Stimulated activated CD4-positive, alpha-beta T cell treated with anti-CD3 and anti-CD28 coated beads, Interleukin-1b, Interleukin-23, amount 100 ng/mL, for 48 hours (primary cell): ENCODE measurements at regions not wholly inside any gene's neighbourhood (a gene's known extent, or its start where the extent isn't known, plus 50 kb on each side); places are given as distances from the start of the nearest gene placed in this dataset.
A peak's percentile ranks its signal among the peaks of the same experiment; 100 is the strongest.

Experiments used
- DNase-seq: peaks from one replicate; pipeline ENCODE4 v3.0.0-alpha.2; 2020

- DNase-seq = no peak
Measured at GRCh38 chr5:124663101-124663506, 83.3 kb downstream of the ZNF608 start.

- DNase-seq = no peak
Measured at GRCh38 chr5:124662181-124662781, 84.2 kb downstream of the ZNF608 start.

GRCh38 chr5:124661317-124662141 lies 84.9 kb downstream of the ZNF608 start:
- DNase-seq = no peak

- DNase-seq = no peak
Measured at GRCh38 chr5:124660229-124661093, 86.0 kb downstream of the ZNF608 start.

GRCh38 chr5:124659798-124660197 lies 86.6 kb downstream of the ZNF608 start:
- no peak for DNase-seq

- no peak for DNase-seq
Measured at GRCh38 chr5:124658867-124659557, 87.4 kb downstream of the ZNF608 start.

- no peak for DNase-seq
Measured at GRCh38 chr5:124655921-124656511, 90.4 kb downstream of the ZNF608 start.

- no peak for DNase-seq
Measured at GRCh38 chr5:124655251-124655917, 91.1 kb downstream of the ZNF608 start.

GRCh38 chr5:124654418-124654817 lies 92.0 kb downstream of the ZNF608 start:
- DNase-seq = no peak

- DNase-seq = no peak
Measured at GRCh38 chr5:124653666-124654065, 92.8 kb downstream of the ZNF608 start.

- no peak for DNase-seq
Measured at GRCh38 chr5:124652892-124653441, 93.5 kb downstream of the ZNF608 start.

- DNase-seq = no peak
Measured at GRCh38 chr5:124652514-124652819, 94.0 kb downstream of the ZNF608 start.

GRCh38 chr5:124651663-124652513 lies 94.6 kb downstream of the ZNF608 start:
- peak; percentile 27 for DNase-seq

- DNase-seq = no peak
Measured at GRCh38 chr5:124650951-124651662, 95.3 kb downstream of the ZNF608 start.

- no peak for DNase-seq
Measured at GRCh38 chr5:124650147-124650561, 96.3 kb downstream of the ZNF608 start.

GRCh38 chr5:124649491-124650146 lies 96.8 kb downstream of the ZNF608 start:
- peak; percentile 65 for DNase-seq

GRCh38 chr5:124648902-124649467 lies 97.5 kb downstream of the ZNF608 start:
- DNase-seq = no peak

GRCh38 chr5:124647352-124647751 lies 99.1 kb downstream of the ZNF608 start:
- DNase-seq = no peak

GRCh38 chr5:124645396-124645795 lies 101.0 kb downstream of the ZNF608 start:
- DNase-seq = no peak
